Stimulated activated CD4-positive, alpha-beta T cell treated with anti-CD3 and anti-CD28 coated beads, Interleukin-12 subunit alpha, Interleukin-12 subunit beta, amount 100 ng/mL, for 48 hours (primary cell): ENCODE measurements at regions not wholly inside any gene's neighbourhood (a gene's known extent, or its start where the extent isn't known, plus 50 kb on each side); places are given as distances from the start of the nearest gene placed in this dataset.

Experiments
- DNase-seq, 3 donors: peaks; one replicate each; pipeline ENCODE4 v3.0.0-alpha.2; 2020; ENCODE audit warnings: low read depth in 2 of 3, low spot score in 1 of 3

DNA sequence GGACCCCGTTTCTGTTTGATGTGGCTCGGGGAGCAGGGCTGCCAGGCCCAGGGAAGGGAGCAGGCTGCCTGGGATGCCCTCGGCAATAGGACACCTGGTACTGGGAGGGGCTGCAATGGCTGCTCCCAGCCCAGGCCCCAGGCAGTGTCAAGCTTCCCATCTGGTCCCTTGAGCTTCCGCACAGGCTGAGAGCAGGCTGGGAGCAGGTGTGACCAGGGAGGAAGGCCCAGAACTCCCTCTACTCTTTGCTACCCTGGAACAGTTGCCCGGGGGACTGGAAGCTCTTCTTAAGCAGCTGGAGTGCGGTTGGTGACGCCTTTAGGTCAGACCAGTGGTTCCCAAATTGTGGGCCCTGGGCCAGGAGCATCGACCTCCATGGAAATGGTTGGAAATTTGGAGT is 186.9 kb downstream of the GADD45G start:
- DNase-seq, result no peak

DNA sequence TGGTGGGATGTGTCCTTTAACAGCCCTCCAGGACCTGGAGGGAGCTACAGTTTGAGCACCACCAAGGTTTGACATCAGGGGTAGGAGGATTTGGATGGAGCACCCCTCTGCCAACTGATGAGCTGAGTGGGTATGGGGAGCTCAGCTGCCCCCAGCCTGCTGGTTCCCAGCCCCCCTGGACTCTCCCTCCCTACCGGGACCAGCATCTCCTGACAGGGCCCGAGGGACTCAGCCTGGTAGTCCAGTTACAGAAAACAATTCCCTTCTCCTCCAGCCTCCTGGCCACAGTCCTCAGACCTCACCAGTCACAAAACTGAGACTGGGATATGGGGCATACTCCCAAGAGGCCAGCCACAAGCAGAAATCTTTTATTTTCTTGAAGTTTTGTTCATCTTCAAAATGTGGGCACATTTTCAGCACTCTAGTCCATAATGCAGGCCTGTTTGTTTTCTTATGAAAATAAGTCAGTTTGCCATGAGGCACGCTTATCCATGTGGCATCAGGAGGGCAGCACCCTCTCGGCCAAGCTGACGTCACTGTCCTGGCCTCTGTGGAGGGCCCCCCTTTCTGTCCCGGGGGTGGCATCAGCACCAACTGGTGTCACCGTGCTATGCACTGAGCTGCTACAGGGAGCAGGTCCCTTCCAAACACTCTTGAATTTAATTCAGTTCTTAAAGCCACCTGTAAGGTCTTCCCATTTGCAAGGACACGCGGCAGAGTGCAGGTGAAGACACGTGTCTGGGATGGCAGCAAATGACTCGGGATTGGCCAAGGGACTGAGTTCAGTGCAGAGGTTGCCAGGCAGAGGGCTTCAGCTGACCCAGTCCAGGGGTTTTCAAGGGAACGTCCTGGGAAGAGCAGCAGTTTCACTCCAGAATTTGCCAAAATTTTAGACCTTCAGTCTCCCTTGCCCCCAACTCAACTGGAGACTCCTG is 187.6 kb downstream of the GADD45G start:
- DNase-seq, result no peak

GRCh38 chr9:89793124-89793495 is 188.3 kb downstream of the GADD45G start:
- DNase-seq, result no peak

- no peak for DNase-seq
Measured at GRCh38 chr9:89793551-89793950, 188.7 kb downstream of the GADD45G start.

- no peak for DNase-seq
Measured at GRCh38 chr9:89794918-89795317, 190.1 kb downstream of the GADD45G start.

GRCh38 chr9:89795538-89796195 is 190.9 kb downstream of the GADD45G start:
- no peak for DNase-seq

- no peak for DNase-seq
Measured at GRCh38 chr9:89796606-89797005, 191.8 kb downstream of the GADD45G start.

DNA sequence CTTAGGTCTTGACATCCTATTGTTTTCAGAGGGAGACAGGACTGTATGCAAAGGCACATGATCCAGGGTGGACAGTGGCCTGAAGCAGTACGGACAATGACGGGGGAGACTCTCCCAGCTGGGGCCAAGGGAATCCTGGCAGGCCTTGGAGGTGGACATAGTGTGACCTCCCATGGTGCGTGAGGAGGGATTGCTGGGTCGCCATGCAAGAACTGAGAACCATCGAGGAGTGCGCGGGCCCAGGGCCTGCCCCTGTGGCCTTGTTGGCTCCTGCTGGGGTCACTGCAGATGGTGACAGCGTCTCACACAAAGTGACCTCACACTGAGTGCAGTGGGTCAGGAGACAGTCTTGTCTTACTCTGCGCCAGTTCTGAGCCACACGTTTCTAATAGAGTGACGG is 192.4 kb downstream of the GADD45G start:
- DNase-seq, result no peak

DNA sequence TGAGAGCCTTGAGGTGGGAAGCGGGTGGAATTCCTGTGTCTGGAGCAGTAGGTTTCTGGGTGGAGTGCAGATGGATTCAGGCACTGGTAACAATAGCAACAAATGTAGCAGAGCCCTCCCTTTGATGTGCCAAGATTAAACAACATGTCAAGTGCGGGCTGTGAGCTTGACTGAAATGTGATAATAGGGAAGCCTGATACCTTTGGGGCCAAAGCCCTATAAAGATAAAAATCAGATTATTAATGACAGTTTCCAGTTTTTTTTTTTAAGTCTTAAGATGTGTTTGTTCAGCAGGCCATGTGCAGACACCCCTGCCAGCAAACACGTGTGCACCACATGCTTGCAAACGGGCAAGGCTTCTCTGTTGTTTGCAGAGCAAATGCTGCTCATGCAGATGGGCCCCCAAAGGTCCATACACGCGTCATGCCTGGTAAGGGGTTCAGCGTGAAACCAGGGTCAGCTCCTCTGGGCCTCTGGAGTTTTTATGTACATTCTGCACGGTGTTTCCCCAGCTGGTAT is 193.2 kb downstream of the GADD45G start:
- DNase-seq, result no peak

DNA sequence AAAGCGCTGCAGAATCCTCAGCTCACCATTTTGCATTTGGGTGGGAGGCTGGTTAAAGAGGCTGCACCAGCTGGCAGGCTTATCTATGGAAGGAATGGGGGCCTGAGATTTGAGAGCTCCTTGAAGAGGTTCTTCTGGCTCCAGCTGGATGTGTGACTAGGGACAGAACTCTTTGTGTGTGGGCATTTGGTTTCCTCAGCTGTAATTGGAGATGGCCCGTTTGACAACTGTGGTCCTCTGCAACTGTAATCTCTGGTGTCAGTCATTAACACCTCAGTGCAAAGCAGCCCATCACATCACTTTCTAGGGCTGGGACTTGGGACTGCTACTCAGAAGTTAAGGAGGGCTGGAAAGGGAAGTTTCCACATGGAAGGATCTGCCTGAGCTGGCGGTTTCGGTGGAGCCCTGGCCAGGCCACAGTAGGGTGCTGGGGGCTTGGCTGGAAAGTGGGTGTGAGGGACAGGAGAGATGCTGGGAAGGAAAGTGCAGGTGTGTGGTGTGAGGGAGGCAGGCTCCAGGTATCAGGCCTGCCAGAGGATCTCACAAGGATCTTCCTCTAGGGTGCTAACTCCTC is 193.8 kb downstream of the GADD45G start:
- no peak for DNase-seq

DNA sequence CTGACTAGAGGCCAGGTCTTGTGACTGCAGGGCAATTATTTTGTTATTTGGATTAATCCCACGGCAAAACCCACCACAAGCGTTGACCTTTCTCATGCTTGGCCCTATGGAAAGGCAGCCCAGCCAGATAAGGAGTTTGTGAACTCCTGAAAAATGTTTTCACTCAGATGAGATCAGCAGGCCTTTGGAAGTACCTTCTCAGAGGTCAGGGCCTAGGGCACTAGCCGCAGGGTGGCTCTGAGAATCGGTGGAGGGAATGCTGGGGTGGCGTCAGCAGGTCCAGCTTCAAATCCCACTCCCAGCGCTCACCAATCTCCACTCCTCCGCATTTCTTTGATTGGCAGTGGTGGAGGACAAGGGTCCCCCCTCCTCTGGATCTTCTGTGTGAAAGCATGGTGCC is 194.4 kb downstream of the GADD45G start:
- DNase-seq, result no peak

DNA sequence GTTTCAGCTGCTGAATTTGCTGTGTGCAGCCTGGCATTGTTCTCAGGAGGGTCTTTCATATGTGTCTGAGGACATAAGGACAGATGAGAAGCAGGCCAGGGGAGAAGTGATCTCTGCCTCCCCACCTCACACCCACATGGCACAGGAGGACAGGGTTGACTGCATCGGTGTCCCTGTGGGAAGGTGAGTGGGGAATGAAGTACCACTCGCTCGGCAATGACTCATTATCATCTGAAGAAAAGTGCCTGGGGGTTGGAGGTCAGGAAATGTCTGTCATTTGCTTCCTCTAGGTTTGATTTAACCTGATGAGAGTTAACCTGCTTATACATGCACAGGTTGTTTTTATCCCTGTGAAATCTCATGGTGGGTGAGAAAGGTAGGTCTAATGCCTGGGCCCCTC is 195.0 kb downstream of the GADD45G start:
- DNase-seq, result no peak

DNA sequence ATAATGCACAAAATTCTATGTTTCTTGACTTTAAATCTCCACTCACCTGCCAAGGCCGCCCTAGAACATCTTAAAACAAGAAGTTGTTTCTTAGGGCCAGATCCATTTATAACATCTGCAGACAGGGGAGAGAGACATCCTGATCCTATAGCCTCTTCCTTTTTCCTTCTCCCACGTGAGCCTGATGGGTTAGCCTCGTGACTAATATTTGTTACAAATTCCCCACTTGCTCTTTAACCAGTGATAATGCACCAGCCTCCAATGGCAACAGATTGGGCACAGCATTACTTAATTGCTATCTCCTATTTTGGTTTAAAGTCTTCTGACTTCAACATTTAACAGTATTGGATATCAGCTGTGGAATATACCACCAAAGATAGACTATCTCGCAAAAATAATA is 196.5 kb downstream of the GADD45G start:
- no peak for DNase-seq

DNA sequence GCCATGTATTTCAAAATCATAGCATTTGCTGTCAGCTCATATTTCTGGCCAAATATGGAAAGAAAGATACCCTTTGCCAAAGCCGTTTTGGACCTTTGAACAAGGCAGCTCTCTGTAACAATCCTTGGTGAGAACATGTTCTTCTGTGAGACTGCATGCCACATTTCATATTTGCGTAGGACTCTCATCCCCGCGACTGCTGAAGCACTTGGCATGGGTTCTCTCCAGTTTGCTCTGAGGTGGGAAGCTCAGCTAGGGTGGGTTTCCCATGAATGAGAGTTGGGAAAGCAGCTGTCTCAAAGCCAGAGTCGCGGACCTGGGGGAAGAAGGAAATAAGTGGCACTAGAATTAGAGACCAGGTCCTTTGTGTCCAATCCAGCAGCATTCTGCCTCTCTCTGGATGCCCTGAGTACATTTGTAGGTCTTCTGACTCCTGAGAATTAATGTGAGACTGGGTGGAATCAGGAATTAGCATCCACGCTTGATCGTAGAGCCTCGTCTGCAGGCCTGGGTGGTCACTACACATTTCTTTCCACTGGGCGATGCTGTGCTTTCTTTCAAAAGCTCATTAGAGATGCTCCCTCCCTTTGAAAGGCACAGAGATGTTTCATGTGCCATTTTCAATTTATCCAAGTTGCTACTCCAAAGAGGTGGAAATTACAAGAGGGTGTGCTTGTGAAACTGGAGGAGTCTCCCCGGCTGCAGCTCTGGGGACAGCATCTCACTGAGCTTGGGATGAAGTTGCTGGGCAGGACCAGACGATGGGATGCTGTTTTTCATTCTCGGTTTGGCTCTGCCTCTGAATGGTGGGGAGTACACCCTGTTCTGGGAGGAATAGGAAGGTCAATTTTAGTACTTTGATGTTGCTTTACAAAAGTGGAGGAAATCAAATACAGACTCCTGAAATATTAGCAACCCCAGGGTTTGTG is 197.2 kb downstream of the GADD45G start:
- no peak for DNase-seq

- DNase-seq, result no peak
Measured at GRCh38 chr9:89802781-89803355, 198.1 kb downstream of the GADD45G start.

DNA sequence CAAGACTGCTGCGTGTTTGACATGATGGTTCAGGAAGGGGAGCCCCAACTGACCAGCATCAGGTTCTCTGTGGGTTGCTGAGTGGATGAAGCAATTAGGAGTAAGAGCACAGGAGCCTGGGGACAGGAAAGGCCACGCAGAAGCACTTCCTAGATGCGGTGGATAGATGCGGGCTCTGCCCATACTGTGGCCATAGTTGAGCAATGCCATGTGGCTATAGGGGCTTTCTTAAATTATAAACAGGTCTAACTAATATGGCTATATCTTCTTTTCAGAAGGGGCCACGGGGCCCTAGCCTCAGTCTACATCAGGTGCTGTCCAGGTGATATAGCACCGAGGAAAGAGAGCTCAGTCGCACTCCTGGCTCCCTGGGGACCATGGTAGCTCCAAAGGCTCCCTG is 198.6 kb downstream of the GADD45G start:
- no peak for DNase-seq

DNA sequence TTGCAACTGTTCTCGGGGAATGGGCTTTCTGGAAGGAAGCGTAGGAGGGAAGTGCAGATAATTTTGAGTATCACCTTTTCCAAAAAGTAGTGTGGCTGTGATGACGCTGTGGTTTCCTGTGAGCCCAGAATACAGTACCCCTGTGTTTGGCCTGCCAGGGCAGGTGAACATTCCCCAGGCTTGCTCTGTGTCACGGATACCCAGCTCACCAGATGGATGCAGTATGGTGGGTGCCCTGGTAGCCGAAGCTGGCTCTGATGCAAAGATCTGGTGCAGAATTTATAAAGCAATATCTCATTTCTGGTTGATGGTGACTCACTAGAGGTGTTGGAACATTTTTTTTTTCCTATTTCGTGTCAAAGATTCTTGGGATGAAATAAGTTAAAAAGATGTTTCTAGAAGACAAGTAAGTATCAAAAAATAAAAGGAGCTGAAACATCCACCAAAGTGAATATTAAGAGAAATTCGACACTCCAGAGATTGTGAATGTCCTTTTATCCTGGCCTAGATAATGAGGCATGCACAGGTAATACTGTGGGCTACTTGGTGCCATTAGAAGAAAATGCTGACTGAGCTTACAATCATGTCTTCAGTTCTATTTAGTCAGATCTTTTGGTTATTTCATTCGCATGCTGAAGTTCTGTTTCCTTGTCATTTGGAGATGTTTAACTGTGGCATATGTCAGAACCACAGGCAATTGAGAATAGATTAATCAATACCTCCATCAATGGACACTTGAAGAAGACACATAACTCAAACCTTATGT is 200.1 kb downstream of the GADD45G start:
- DNase-seq, result no peak

DNA sequence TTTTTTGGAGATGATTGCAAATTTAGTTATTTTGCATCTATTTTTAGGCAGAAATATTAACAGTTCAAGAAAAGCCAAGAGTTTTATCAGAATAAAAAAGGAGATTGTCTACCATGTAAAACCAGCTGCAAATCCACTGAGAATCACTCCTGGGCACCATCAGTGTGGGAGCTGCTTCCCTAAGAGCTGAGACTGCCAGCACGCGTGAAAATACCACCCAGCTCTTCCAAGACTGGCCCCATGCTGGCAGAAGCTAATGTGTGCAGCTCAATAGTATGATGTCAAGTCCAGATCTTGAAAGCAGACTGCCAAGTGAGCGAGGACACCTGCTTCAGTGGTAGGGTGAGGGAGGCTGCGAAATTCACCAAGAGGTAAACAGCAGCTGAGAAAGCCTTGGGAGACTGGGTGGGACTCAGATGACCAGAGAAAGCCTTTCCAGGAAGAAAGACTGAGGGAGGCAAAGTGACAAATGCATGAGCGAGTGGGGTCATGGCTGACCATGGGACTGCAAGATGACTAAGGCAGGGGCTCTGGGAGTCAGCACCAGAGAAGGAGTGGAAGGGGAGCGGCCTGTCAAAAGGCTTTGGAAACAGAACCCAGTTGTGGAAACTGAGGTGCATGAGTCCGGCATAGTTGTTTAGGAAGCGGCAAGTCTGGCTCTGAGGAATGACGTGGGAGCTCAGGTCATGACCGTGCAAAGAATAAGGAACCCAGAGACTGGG is 200.9 kb downstream of the GADD45G start:
- DNase-seq, result no peak
